Epithelial cell of proximal tubule (primary cell): ENCODE measurements at regions not wholly inside any gene's neighbourhood (a gene's known extent, or its start where the extent isn't known, plus 50 kb on each side); places are given as distances from the start of the nearest gene placed in this dataset.

Experiments
- DNase-seq: peaks from one replicate; pipeline ENCODE4 v3.0.0-alpha.2; 2011; ENCODE audit warnings: low read depth
- H3K4me3 ChIP-seq: 2 replicates; pipeline ENCODE4 v1.5.1; 2011; ENCODE audit warnings: low read depth, mild to moderate bottlenecking, low read length
- CTCF ChIP-seq: conservative IDR thresholded peaks from 2 replicates; pipeline ENCODE4 v1.5.1; 2012; ENCODE audit warnings: low read depth, mild to moderate bottlenecking, low read length

- no peak for TF ChIP-seq CTCF
- no peak for DNase-seq
- no peak overlapping the region for H3K4me3 ChIP-seq
These were observed 97.6 kb upstream of the DEFB112 start for GRCh38 chr6:50147371-50147770.

DNA sequence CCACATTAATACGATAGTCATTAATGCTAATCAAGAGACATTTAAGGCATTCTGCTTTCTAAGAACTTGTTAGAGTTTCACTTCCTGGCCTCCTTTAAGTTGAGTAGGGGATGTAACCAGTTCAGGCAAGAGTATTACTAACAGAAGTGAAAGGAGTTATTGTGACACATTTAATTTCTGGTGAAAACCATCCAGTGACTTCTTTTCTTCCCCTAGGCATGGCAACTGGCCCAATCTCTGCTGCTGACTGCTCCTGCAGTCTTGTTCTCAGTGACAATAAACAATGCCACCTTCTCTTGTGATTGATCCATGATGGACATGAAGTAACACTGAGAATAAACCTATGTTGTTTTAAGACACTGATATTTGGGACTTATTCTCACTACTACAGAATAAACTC, 130.9 kb upstream of the DEFB112 start:
- no peak for TF ChIP-seq CTCF
- no peak overlapping the region for H3K4me3 ChIP-seq
- DNase-seq: no peak

- no peak overlapping the region for H3K4me3 ChIP-seq
- DNase-seq: no peak
- peak; percentile 31 for TF ChIP-seq CTCF
These were observed 135.3 kb upstream of the DEFB112 start for GRCh38 chr6:50185006-50185405.

GRCh38 chr6:50187351-50187921, 137.7 kb upstream of the DEFB112 start:
- H3K4me3 ChIP-seq: no peak overlapping the region
- TF ChIP-seq CTCF: no peak
- DNase-seq: no peak

DNA sequence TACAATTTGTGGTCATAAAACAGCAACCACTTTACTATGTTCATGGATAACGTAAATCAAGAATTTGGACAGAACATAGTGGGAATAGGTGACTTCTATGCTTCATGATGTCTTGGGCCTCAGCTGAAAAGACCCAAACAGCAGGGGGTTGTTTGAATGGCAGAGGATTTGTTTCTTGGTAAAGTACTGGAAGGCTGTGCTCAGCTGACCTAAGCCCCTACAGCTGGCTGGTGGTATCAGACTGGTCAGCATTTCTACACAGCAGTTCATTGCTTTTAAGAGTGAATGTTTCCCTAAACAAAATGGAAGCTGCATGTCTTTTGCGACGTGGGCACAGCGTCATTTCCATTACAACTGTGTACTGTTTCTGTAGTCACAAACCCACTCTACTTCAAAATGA, 148.5 kb upstream of the DEFB112 start:
- no peak for DNase-seq
- H3K4me3 ChIP-seq: no peak overlapping the region
- TF ChIP-seq CTCF: no peak

DNA sequence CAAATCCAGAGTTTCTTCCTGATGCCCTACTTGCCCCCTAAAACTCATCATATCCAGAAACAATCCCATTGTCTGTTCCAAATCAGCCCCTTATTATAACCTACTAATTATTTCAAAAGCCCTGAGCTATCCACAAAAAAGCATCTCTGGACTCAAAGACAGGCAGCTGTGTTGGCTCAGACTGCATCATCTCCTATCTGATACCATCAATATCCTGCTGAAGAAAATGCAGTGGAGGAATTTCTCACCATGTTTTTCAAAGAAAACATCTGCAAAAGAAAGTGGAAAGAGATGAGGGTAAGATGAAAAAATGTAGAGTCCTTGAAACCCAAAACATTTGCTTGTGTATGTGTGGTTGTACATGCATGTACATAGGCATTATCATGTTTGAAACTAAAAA, 153.0 kb upstream of the DEFB112 start:
- TF ChIP-seq CTCF: no peak
- no peak for DNase-seq
- H3K4me3 ChIP-seq: no peak overlapping the region

GRCh38 chr6:50211582-50211981, 161.9 kb upstream of the DEFB112 start:
- no peak for TF ChIP-seq CTCF
- H3K4me3 ChIP-seq: no peak overlapping the region
- no peak for DNase-seq
